Osteoblast (primary cell): ENCODE measurements at regions not wholly inside any gene's neighbourhood (a gene's known extent, or its start where the extent isn't known, plus 50 kb on each side); places are given as distances from the start of the nearest gene placed in this dataset.

ENCODE experiments used
- DNase-seq: peaks from one replicate; pipeline ENCODE4 v3.0.0; 2011; ENCODE audit warnings: low spot score, mixed read lengths; ENCODE audit not compliant: insufficient read length; ENCODE audit errors: missing footprints
- H2AFZ ChIP-seq: 2 replicates; pipeline ENCODE4 v1.6.0; 2011; ENCODE audit warnings: mild to moderate bottlenecking, low read length
- H3K27ac ChIP-seq: 2 replicates; pipeline ENCODE4 v1.5.1; 2011; ENCODE audit warnings: mild to moderate bottlenecking, low read depth, low read length, moderate library complexity
- H3K27me3 ChIP-seq: 2 replicates; pipeline ENCODE4 v1.6.0; 2012; ENCODE audit warnings: mild to moderate bottlenecking, control low read depth, inconsistent platforms, low read length, moderate library complexity; ENCODE audit not compliant: insufficient read depth
- H3K36me3 ChIP-seq: 2 replicates; pipeline ENCODE4 v1.5.1; 2011; ENCODE audit warnings: mild to moderate bottlenecking, low read length, control low read depth, moderate library complexity; ENCODE audit not compliant: insufficient read depth
- H3K4me1 ChIP-seq: 2 replicates; pipeline ENCODE4 v1.5.1; 2011; ENCODE audit warnings: mild to moderate bottlenecking, low read length, control low read depth, moderate library complexity; ENCODE audit not compliant: insufficient read depth
- H3K4me2 ChIP-seq: 2 replicates; pipeline ENCODE4 v1.6.0; 2011; ENCODE audit warnings: mild to moderate bottlenecking, low read length; ENCODE audit not compliant: insufficient read depth
- H3K4me3 ChIP-seq: fragments of 200-600 bp; sonication (generic); 3 replicates; pipeline ENCODE4 v1.5.1; 2012; ENCODE audit warnings: mild to moderate bottlenecking, low read length, inconsistent platforms; ENCODE audit not compliant: insufficient read depth
- H3K79me2 ChIP-seq: 2 replicates; pipeline ENCODE4 v1.6.0; 2012; ENCODE audit warnings: mild to moderate bottlenecking, low read length, control low read depth, inconsistent platforms; ENCODE audit not compliant: insufficient read depth
- H3K9me3 ChIP-seq: 2 replicates; pipeline ENCODE4 v1.5.1; 2011; ENCODE audit warnings: low read depth, low read length, control low read depth
- H4K20me1 ChIP-seq: 2 replicates; pipeline ENCODE4 v1.6.0; 2012; ENCODE audit warnings: mild to moderate bottlenecking, low read length, control low read depth; ENCODE audit not compliant: insufficient read depth
- CTCF ChIP-seq: IDR thresholded peaks from 2 replicates; pipeline ENCODE4 v1.5.1; 2011; ENCODE audit warnings: mild to moderate bottlenecking, low read depth, low read length, moderate library complexity; ENCODE audit errors: extremely low read depth

- Histone ChIP-seq H3K9me3 (no peaks in the 10 kb centered on the region), H3K4me2 (no peak overlapping the region), H3K27me3 (no peaks in the 10 kb centered on the region), H3K27ac (no peak overlapping the region), H2AFZ (no peak overlapping the region), H3K79me2 (no peaks in the 10 kb centered on the region), H3K36me3 (no peaks in the 10 kb centered on the region), H3K4me1 (peaks cover 3% of the 10 kb centered on the region), H3K4me3 (no peak overlapping the region), H4K20me1 (no peaks in the 10 kb centered on the region)
- no peak for TF ChIP-seq CTCF
- DNase-seq = no peak
Observed at GRCh38 chr16:66043326-66043725, 323.2 kb upstream of the CDH5 start.

- no peak overlapping the region for H3K4me2 ChIP-seq
- no peak for DNase-seq
- H3K4me3 ChIP-seq = no peak overlapping the region
- no peaks in the 10 kb centered on the region for H3K36me3 ChIP-seq
- TF ChIP-seq CTCF = no peak
- H3K9me3 ChIP-seq = no peaks in the 10 kb centered on the region
- H3K79me2 ChIP-seq = no peaks in the 10 kb centered on the region
- H3K4me1 ChIP-seq = peaks cover 3% of the 10 kb centered on the region
- H3K27me3 ChIP-seq = no peaks in the 10 kb centered on the region
- no peak overlapping the region for H2AFZ ChIP-seq
- no peak overlapping the region for H3K27ac ChIP-seq
- no peaks in the 10 kb centered on the region for H4K20me1 ChIP-seq
Observed at GRCh38 chr16:66042341-66042740, 324.1 kb upstream of the CDH5 start.

- Histone ChIP-seq H3K36me3 (no peaks in the 10 kb centered on the region), H3K27ac (no peak overlapping the region), H2AFZ (no peak overlapping the region), H3K4me1 (peaks cover 5% of the 10 kb centered on the region), H4K20me1 (no peaks in the 10 kb centered on the region), H3K27me3 (no peaks in the 10 kb centered on the region), H3K4me3 (no peak overlapping the region), H3K4me2 (no peak overlapping the region), H3K79me2 (no peaks in the 10 kb centered on the region), H3K9me3 (no peaks in the 10 kb centered on the region)
- DNase-seq = no peak
- TF ChIP-seq CTCF = no peak
Observed at GRCh38 chr16:66041907-66042306, 324.6 kb upstream of the CDH5 start.

- H3K27ac ChIP-seq = no peak overlapping the region
- no peaks in the 10 kb centered on the region for H3K79me2 ChIP-seq
- H2AFZ ChIP-seq = no peak overlapping the region
- H3K36me3 ChIP-seq = no peaks in the 10 kb centered on the region
- H4K20me1 ChIP-seq = no peaks in the 10 kb centered on the region
- H3K9me3 ChIP-seq = no peaks in the 10 kb centered on the region
- peaks cover 12% of the 10 kb centered on the region for H3K4me1 ChIP-seq
- no peak overlapping the region for H3K4me3 ChIP-seq
- no peaks in the 10 kb centered on the region for H3K27me3 ChIP-seq
- TF ChIP-seq CTCF = no peak
- H3K4me2 ChIP-seq = no peak overlapping the region
- no peak for DNase-seq
Observed at GRCh38 chr16:66039793-66040192, 326.7 kb upstream of the CDH5 start.
